Tibial nerve (tissue), 3 donors: ENCODE measurements at regions not wholly inside any gene's neighbourhood (a gene's known extent, or its start where the extent isn't known, plus 50 kb on each side); places are given as distances from the start of the nearest gene placed in this dataset.

Experiments used
- POLR2A ChIP-seq, 2 donors: fragments of 450-650 bp; IDR thresholded peaks; one replicate each; pipeline ENCODE4 v1.6.1; 2017; ENCODE audit warnings: antibody characterized with exemption in 2 of 2, mild to moderate bottlenecking in 2 of 2, moderate library complexity in 2 of 2
- TF ChIP-seq, protein P1 (sequence below), 5 experiments: fragments of 200-600 bp in 3 of 5; fragments of 450-650 bp in 2 of 5; sonication (generic) in 3 of 5; IDR thresholded peaks; one replicate each; pipeline ENCODE4 v1.5.1; 2016 to 2019; ENCODE audit warnings: antibody characterized with exemption in 5 of 5, mild to moderate bottlenecking in 3 of 5, moderate library complexity in 2 of 5

DNA sequence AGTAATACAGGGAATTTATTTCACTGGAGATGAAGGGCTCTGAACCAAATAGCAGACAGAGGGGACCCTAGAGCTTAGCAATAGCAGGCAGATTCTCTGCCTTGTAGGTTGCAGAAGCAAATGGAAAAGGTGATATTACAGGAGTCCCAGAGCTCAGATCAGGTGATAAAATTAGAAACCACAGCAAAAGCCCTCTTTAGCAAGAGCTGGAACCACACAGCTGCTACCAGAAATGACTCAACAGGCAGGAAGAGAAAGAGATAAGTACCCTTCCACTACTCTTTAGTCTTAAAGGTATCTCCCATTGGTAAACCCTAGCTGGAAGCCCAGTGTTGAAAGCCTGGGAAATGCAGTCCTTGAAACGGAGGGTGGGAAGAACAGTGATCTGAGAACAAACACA is 535.6 kb upstream of the GHITM start:
- TF ChIP-seq, protein P1, sequence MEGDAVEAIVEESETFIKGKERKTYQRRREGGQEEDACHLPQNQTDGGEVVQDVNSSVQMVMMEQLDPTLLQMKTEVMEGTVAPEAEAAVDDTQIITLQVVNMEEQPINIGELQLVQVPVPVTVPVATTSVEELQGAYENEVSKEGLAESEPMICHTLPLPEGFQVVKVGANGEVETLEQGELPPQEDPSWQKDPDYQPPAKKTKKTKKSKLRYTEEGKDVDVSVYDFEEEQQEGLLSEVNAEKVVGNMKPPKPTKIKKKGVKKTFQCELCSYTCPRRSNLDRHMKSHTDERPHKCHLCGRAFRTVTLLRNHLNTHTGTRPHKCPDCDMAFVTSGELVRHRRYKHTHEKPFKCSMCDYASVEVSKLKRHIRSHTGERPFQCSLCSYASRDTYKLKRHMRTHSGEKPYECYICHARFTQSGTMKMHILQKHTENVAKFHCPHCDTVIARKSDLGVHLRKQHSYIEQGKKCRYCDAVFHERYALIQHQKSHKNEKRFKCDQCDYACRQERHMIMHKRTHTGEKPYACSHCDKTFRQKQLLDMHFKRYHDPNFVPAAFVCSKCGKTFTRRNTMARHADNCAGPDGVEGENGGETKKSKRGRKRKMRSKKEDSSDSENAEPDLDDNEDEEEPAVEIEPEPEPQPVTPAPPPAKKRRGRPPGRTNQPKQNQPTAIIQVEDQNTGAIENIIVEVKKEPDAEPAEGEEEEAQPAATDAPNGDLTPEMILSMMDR (IDR thresholded peaks at IDR 0.05), result no peak
- TF ChIP-seq POLR2A (IDR thresholded peaks at IDR 0.05), result no peak
